ENCODE measurements at regions not wholly inside any gene's neighbourhood (a gene's known extent, or its start where the extent isn't known, plus 50 kb on each side); places are given as distances from the start of the nearest gene placed in this dataset.

DNA sequence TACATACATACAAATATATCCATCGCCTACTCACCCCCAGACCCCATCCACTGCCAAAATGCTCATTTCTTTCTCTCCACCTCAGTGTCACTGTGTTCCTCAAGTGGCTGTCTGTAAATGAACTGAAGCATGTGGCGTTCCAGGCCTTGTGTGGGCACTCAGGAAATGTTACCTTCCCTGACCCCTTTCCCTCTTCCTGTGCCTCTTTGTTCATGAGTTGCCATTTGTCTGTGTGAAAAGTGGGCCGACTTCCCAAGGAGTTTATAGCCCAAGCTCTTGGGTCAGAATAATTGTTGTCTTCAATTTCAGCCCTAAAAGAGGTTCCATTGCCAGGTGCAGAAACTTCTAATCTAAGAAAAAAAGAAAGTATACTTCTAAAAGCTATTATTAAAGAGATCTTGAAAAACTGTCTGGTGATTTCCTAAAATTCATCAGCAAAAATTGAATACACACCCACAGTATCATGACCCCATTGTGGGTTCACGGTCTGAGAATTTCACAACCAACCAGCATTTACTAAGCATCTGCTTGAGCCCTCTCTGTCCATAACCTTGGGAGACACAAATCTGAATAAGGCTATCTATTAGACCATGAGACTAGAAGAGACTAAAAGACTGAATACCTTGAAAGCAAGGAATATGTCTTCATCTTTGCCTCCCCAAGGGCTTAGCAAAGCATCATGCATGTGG, 201.4 kb upstream of the EEA1 start:
- no peak for DNase-seq (ENCODE audit: low read depth)
- H3K27me3 ChIP-seq (ENCODE audit: control insufficient read depth, insufficient read depth, low read length), result no peaks in the 10 kb centered on the region
- H3K36me3 ChIP-seq (ENCODE audit: control insufficient read depth, insufficient read depth, low read length), result no peaks in the 10 kb centered on the region
- no peak overlapping the region for H3K4me3 ChIP-seq (ENCODE audit: low read depth, low read length)
- TF ChIP-seq, protein P1, sequence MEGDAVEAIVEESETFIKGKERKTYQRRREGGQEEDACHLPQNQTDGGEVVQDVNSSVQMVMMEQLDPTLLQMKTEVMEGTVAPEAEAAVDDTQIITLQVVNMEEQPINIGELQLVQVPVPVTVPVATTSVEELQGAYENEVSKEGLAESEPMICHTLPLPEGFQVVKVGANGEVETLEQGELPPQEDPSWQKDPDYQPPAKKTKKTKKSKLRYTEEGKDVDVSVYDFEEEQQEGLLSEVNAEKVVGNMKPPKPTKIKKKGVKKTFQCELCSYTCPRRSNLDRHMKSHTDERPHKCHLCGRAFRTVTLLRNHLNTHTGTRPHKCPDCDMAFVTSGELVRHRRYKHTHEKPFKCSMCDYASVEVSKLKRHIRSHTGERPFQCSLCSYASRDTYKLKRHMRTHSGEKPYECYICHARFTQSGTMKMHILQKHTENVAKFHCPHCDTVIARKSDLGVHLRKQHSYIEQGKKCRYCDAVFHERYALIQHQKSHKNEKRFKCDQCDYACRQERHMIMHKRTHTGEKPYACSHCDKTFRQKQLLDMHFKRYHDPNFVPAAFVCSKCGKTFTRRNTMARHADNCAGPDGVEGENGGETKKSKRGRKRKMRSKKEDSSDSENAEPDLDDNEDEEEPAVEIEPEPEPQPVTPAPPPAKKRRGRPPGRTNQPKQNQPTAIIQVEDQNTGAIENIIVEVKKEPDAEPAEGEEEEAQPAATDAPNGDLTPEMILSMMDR (IDR thresholded peaks at IDR 0.05; ENCODE audit: insufficient read depth, low read length, poor library complexity, severe bottlenecking), result no peak

DNA sequence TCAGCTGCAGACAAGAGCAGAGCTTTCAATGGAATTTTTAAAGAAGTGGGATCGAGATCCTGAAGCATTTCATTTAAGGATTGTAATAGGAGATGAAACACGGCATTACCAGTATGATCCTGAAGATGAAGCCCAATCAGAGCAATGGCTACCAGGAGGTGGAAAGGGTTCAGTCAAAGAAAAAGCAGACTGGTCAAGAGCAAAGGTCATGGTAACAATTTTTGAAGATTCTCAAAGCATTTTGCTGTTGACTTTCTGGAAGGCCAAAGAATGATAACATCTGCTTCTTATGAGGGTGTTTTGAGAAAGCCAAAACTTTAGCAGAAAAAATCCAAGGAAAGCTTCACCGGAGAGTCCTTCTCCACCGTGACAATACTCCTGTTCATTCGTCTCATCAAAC, 204.3 kb upstream of the EEA1 start:
- Histone ChIP-seq H3K27me3 (ENCODE audit: control insufficient read depth, insufficient read depth, low read length) (no peaks in the 10 kb centered on the region), H3K4me3 (ENCODE audit: low read depth, low read length) (no peak overlapping the region), H3K36me3 (ENCODE audit: control insufficient read depth, insufficient read depth, low read length) (no peaks in the 10 kb centered on the region)
- DNase-seq (ENCODE audit: low read depth), result no peak
- TF ChIP-seq, protein P1 (IDR thresholded peaks at IDR 0.05; ENCODE audit: insufficient read depth, low read length, poor library complexity, severe bottlenecking), result no peak

DNA sequence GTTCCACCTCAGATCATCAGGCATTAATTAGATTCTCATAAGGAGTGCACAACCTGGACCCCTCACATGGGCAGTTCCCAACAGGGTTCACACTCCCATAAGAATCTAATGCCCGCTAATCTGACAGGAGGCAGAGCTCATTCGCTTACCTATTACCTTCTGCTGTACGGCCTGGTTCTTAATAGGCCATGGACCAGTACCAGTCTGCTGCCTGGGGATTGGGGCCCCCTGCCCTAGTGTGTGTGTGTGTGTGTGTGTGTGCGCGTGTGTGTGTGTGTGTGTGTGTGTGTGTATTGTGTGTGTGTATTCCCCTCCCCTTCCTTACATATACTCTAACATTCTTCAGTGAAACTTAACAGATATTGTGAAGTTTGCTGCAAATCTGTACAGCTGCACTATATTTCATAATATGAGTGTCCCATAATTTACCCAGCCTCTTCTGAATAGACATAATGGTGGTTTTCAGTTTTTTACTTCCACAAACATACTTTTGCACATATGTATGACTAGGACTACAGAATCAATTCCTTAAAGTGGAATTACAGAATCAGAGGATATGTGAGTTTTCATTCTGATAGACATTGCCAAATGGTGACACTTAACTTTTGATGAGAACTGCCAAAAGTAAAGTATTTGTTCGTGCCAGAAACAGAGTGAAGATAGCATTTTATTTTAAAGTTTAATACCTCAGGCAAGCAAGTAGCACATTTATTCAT, 205.2 kb upstream of the EEA1 start:
- no peaks in the 10 kb centered on the region for H3K27me3 ChIP-seq (ENCODE audit: control insufficient read depth, insufficient read depth, low read length)
- TF ChIP-seq, protein P1 (IDR thresholded peaks at IDR 0.05; ENCODE audit: insufficient read depth, low read length, poor library complexity, severe bottlenecking), result no peak
- H3K36me3 ChIP-seq (ENCODE audit: control insufficient read depth, insufficient read depth, low read length), result no peaks in the 10 kb centered on the region
- DNase-seq (ENCODE audit: low read depth), result no peak
- no peak overlapping the region for H3K4me3 ChIP-seq (ENCODE audit: low read depth, low read length)

DNA sequence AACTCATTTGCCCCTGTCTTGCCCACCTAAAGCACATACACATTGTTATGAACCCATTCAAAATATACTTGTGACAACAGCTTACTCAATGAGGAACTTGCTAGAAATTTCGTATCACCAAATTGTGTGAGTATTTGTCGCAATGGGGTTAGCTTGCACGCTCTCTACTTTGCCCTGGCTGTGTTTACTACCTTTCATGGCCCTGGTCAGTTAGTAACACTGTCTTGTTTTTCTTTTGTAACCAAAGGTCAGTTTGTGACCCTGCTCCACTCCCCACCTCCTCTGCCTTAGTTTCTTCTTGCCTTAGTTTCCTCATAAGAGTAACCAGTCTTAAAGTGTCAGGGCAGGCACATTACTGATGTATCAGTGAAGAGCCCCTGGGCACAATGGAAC, 205.8 kb upstream of the EEA1 start:
- H3K27me3 ChIP-seq (ENCODE audit: control insufficient read depth, insufficient read depth, low read length), result no peaks in the 10 kb centered on the region
- H3K4me3 ChIP-seq (ENCODE audit: low read depth, low read length), result no peak overlapping the region
- TF ChIP-seq, protein P1 (IDR thresholded peaks at IDR 0.05; ENCODE audit: insufficient read depth, low read length, poor library complexity, severe bottlenecking), result no peak
- no peak for DNase-seq (ENCODE audit: low read depth)
- H3K36me3 ChIP-seq (ENCODE audit: control insufficient read depth, insufficient read depth, low read length), result no peaks in the 10 kb centered on the region

DNA sequence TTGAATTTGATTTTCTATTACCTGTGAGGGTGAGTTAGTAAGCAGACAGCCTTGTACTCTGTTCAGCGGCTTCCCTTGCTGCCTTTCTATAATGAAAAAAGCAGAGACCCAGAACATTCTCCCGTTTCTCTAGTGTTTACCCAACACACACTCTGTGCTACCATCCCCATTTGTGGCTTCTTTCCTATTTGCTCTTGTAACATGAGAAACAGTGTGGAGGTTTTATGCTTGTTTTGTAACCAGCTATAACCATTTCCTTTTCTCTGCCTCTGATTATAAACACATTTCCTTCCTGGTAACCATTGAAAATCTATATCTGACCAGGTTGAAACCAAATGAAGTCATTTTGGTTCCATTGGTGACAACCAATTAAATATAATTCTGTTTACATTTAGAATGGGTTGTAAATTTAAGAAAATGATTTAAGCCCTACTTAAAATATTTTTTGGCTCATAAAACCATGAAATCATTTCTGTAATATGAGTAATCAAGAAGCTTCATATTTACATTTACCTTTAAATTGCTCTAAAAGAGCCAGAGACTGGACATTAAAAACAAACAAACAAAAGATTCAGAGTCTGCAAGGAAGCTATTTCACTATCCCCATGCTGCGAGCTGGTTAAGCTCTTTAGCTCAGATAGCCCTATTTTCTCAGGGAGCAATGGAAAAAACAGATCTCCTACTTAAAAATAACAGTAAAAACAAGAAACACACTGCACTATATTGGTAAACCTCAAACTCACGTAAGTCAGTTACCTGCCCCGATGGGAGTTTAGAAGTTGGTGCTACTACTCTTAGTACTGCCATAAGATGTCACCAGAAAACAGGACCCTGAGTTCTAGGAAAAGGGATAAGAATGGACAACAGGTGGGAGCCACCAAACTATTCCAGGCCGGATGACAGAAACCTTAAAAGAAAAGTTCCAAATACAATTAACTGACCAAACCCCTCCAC, 206.5 kb upstream of the EEA1 start:
- DNase-seq (ENCODE audit: low read depth), result no peak
- TF ChIP-seq, protein P1 (IDR thresholded peaks at IDR 0.05; ENCODE audit: insufficient read depth, low read length, poor library complexity, severe bottlenecking), result no peak
- H3K36me3 ChIP-seq (ENCODE audit: control insufficient read depth, insufficient read depth, low read length), result no peaks in the 10 kb centered on the region
- no peaks in the 10 kb centered on the region for H3K27me3 ChIP-seq (ENCODE audit: control insufficient read depth, insufficient read depth, low read length)
- no peak overlapping the region for H3K4me3 ChIP-seq (ENCODE audit: low read depth, low read length)

Measured in kidney epithelial cell (primary cell).